HG03103 (cell line): ENCODE measurements at regions not wholly inside any gene's neighbourhood (a gene's known extent, or its start where the extent isn't known, plus 50 kb on each side); places are given as distances from the start of the nearest gene placed in this dataset.

Experiments used
- ATAC-seq: cut with Tn5 transposase; IDR thresholded peaks from one replicate; pipeline ENCODE4 v1.9.1; 2021; ENCODE audit warnings: low read depth; ENCODE audit not compliant: unreplicated experiment

DNA sequence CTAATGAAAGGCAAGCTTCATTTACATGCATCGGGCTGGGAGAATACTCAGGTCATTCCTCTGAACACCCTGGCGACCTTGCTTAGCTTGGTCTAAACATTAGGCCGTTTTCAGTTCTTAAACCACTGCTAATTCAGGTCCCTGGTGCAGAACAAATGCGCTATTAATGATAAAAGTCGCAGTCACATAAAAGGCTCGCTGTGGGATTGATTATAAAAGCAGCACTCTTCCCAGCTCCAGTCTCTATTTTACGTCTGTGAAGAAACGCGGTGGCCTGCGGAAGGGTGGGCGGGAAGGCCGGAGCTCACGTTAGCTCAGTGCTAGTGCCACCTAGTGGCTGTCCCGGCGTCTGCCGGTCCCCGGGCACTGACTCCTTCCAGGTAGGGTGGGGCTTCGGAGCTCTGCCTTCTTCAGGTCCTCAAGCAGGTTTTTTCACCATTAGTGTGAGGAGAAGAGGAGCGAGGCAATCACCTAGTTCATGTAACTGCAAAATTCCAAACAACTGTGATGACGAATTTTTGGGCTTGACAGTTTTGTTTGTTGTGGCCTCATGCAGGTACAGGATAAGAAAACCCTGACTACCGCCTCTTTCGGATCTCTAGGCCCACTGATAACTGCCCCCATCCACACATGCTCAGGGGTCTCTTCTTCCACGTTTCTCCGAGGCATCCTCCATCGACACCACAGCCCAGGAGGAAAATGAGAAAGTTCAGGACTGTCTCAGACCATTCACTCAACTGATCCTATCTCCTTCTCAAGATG is 66.5 kb upstream of the CLMP start:
- peak; percentile 47 for ATAC-seq

DNA sequence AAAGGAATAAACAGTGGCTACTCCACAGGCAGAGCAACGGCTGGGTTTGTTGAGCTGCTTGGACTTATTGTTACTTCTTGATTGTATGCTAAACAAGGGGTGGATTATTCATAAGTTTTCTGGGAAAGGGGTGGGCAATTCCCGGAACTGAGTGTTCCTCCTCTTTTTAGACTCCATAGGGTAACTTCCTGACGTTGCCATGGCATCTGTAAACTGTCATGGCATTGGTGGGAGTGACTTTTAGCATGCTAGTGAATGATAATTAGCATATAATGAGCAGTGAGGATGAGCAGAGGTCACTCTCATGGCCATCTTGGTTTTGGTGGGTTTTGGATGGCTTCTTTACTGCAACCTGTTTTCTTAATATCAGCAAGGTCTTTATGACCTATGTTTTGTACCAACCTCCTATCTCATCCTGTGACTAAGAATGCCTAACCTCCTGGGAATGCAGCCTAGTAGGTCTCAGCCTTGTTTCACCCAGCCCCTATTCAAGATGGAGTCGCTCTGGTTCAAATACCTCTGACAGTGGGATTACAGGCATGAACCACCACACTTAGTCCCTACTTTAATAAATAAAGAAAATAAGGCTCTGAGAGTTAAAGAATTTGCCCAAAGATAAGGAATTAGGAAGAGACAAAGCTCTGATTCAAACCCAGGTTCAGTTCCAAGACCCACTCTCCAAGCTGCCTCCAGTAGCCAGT is 65.6 kb upstream of the CLMP start:
- no peak for ATAC-seq

DNA sequence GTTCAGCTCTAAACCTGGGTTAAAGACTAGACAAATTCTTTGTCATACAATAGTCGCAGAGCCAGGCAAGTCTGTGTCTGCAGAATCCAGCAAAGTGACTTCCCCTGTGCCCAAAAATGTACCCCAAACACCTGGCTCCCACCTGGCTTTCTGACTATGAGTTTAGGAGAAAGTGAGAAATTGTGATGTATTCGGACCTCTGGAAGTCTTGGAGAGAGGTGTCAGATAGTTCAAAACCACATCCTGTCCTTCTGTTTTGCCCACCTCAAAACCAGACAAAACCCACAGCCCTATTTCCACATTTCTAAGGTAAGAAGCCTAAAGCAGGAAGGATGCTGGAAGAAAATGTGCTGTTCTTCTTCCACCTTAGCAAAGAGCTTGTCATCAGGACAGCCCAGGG is 63.8 kb upstream of the CLMP start:
- no peak for ATAC-seq

DNA sequence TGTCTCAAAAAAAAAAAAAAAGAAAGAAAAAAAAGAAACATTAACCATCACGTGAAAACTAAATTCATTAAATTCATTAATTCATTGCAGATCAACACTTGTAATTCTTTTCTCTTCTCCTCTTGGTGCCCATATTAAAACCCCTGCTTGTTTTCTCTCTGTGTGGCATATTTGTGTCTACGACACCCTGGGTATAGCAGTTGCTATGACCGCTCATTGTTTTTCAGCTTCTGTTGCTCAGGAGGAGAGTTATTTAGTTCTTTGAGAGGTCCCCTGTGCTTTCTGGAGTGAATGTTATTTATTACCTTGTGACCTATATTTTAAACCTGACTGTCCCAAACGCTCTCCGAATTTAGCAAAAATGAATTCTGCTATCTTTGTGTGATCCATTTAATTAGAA is 62.3 kb upstream of the CLMP start:
- no peak for ATAC-seq

DNA sequence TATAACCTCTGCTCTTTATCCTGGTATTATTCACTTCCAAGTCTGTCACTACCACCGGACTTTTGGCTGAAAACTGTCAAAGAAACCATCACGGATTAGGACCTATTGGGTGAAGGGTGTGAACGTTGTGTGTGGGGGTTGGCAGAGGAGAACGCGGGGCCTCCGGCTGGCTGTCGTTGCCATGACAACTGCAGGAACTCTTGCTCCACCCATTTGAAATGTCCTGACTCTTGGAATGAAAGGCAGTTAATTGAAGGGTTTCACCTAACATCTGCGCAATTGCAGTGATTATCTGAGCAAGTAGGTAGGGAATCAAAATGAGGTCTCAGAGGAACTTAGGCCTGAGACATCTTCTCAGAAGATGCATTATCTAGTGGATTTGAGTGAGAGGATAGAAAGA is 60.9 kb upstream of the CLMP start:
- ATAC-seq: no peak

DNA sequence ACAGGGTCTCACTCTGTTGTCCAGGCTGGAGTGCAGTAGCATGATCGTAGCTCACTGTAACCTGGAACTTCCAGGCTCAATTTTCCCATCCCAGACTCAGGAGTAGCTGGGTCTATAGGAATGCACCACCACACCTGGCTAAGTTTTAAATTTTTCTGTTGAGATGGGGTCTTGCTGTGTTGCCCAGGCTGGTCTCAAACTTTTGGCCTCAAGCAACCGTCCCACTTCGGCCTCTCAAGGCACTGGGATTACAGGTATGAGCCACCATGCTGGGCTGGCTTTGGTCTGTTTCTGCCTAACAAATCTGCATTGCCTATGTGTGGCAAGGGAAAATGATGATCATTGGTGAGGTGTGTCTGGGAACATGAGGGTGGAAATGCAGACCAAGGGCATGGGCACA is 59.3 kb upstream of the CLMP start:
- no peak for ATAC-seq

DNA sequence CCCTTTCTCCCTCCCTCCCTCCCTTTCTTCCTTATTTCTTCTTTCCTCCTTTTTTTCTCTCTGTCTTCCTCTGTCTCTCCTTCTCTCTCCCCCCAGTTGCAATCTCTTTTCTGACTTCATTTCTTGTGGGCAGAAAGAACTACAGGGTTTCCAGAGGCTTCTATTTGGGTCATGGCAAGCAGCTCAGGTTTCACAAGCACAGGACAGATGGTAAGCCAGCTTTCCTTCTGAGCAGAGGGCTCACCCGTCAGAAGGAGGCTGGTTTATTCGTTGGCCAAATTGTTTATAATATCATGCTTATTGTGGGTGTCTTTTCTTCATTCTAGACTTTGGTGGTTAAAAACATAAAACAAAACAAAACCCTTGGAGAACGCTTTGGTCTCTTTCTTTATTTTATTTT is 58.9 kb upstream of the CLMP start:
- ATAC-seq: no peak

DNA sequence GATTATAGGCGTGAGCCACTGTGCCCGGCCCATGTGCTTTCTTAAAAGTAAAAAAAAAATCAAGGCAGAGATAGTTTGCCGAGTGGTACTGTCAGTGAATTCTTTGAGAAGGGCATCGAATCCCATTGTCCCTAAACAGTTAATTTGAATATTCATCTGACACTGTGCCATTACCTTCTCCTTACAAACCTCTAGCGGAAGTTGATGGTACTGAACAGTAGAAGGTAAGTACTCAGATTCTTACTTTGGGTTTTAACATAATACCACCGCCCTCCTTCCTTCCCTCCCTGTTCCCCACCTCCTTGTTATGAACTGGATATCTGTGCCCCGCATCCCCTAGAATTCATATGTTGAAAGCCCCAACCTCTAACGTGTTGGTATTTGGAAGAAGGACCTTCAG is 58.2 kb upstream of the CLMP start:
- no peak for ATAC-seq

DNA sequence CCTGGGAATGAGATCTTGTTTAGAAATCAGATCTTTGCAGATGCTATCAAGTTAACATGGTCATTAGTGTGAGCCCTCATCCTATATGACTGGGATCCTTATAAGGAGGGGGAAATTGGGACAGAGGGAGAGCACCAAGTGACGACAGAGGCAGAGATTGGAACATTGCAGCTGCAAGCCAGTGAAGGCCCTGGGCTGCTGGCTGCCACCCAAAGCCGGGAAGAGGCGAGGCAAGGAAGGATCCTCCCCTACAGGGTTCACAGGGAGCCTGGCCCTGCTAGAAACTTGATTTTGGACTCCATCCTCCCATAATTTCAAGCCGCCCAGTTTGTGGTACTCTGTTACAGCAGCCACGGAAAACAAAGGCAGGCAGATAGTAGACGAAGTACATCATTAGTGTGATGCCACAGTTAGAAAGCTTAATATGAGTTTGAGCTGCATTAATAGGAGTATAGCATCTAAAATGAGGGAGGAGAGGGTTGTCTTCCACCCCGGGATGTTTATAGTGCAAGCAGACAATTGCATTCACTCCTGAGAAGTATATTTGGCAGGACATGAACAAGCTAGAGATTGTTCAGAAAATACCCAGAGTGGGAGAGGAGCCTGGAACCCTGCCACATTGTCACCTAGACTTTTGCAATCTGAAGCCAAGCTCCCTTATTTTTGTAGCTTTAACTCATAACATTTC is 56.8 kb upstream of the CLMP start:
- no peak for ATAC-seq

DNA sequence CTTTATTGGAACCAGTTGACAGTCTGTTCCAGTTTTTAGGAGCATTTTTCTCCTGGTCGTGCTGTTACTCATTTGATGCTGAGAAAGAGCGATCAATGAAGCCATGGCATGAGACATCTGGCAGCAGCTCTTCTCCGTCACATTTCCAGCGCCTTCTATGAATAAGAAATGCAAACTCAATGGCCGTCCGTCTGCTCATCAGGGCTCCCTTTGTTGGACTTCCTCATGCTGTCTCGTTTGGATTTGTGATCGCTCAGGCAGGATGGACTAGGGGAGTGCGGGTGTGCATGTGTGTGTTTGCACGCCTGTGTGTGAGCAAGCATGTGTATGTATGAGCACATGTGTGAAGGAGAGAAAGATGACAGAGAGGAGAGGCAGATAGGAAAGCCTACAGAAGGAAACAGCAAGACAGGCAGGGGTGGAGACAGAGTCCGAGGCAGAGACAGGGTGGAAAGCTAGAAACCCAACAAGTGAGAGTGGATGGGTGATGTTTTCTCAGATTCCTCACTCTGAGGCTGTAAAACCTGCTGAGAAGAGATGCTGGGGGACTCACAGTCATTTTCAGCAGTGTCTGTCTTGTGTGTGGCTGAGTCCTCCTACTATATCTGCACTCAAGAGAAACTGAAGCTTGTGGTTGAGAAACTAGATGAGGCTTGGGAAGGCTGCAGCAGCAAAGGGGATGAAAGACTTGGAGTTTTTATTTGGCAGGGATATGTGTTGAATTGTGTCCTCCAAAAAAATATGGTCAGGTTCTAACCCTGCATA is 56.0 kb upstream of the CLMP start:
- ATAC-seq: no peak

DNA sequence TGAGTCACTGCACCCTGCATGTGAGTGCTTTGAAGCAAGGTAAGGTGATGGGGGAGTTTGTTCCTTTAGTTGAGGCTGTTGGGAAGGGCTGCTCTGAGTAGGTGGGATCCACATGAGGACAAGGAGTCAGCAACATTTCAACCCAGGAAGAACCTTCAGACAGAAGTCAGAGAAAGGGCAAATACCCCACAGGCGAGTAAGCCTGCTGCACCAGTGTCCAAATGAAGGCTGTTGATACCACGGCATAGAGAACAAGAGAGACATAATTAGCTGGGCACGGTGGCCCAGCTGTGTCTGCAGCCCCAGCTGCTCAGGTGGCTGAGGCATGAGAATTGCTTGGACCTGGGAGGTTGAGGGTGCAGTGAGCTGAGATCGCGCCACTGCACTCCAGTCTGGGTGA is 54.3 kb upstream of the CLMP start:
- no peak for ATAC-seq

DNA sequence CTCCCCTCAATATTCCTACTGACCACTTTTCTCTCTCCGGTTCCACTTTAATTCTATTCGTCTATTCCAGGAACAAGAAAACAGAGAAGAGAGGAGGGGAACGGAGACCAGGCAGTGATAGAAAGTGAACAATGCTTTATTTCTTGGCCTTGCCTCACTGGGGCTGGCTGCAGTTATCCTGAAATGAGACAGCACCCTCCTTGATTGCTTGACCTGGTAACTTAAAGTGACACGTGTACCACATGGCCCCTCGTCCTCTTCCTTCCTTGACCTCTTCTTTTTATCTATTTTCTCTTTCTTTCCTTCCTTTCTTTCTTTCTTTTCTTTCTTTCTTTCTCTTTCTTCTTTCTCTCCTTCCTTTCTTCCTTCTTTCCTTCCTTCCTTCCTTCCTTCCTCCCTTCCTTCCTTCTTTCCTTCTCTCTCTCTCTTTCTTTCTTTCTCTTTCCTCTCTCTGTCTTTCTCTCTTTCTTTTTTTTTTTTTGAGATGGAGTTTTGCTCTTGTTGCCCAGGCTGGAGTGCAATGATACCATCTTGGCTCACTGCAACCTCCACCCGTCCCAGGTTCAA is 52.8 kb upstream of the CLMP start:
- no peak for ATAC-seq

DNA sequence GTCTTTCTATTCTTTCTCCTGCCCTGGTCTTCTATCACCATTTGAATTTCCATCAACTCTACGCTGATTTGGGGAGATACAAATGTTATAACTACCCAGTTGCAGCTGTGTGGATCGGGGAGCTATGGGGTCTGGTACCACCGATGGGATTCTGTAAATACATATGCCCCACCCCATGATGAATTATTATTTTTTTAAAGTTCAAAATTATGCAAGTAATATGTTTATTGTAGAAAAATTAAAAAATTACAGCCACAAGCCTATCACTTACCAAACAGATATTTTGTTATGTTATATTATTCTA is 52.4 kb upstream of the CLMP start:
- no peak for ATAC-seq

DNA sequence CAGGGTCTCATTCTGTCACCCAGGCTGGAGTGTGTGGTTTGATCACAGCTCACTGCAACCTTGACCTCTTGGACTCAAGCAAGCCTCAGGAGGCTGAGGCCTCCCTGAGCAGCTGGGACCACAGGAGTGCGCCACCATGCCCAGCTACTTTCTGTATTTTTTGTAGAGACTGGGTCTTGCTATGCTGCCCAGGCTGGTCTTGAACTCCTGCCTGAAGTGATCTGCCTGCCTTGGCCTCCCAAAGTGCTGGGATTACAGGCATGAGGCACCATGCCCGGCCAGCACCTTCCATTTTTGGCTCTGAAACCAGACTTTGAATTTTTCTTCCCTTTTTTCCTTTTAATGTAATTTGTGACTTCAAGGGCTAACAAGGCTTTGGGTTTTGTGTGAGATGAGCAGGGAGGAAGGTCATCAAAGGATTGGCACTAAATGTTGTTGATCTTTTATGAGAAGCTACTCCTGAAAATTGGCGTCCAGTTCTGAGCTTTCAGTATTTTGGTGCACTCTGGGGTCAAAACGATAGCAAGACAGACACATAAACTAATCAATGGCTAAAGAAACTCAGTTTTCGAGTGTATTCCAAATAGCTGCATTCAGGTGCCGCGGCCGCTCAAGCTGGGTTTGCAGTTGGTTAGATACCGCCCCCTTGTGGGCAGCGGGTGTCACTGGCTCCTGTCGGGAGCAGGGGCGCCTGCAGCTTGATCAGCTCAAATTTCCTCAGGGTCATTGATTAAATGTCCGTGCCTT is 51.9 kb upstream of the CLMP start:
- ATAC-seq: peak; percentile 85

DNA sequence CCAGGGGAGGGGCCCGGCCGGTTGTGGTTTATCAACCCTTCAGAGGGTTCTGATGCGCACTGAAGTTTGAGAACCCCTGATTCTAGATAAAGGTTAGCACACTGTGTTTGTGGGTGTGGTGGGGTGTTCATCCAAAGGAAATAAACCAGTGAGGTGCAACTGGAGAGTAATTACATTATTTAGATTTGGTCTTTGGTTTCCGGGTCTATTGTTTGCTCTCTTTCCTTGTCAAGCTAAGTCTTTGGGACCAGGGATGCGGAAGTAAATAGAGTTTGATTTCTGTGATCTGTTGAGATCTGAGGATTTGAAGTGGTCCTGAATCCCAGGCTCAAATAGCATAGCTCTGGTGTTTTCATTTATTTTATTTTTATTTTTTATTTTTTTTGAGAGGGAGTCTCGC is 50.5 kb upstream of the CLMP start:
- ATAC-seq: no peak
